Stimulated activated CD4-positive, alpha-beta T cell treated with anti-CD3 and anti-CD28 coated beads, TNF-alpha, amount 100 ng/mL, for 4 hours (primary cell): ENCODE measurements at regions not wholly inside any gene's neighbourhood (a gene's known extent, or its start where the extent isn't known, plus 50 kb on each side); places are given as distances from the start of the nearest gene placed in this dataset.
"Not testable (repeated sequence)": the region's sequence is repeated elsewhere in the genome, so short reads cannot be mapped to it uniquely, and the experiment has no call there.

Source experiments
- DNase-seq, 3 experiments: peaks; one replicate each; pipeline ENCODE4 v3.0.0-alpha.2; 2020; ENCODE audit warnings: low read depth in 3 of 3

- no peak for DNase-seq
Observed at GRCh38 chr14:48052973-48053372, 377.6 kb upstream of the MDGA2 start.

GRCh38 chr14:48035836-48036235 lies 360.4 kb upstream of the MDGA2 start:
- DNase-seq: no peak

GRCh38 chr14:48027115-48027514 lies 351.7 kb upstream of the MDGA2 start:
- DNase-seq: no peak

GRCh38 chr14:48023881-48024280 lies 348.5 kb upstream of the MDGA2 start:
- no peak for DNase-seq

DNA sequence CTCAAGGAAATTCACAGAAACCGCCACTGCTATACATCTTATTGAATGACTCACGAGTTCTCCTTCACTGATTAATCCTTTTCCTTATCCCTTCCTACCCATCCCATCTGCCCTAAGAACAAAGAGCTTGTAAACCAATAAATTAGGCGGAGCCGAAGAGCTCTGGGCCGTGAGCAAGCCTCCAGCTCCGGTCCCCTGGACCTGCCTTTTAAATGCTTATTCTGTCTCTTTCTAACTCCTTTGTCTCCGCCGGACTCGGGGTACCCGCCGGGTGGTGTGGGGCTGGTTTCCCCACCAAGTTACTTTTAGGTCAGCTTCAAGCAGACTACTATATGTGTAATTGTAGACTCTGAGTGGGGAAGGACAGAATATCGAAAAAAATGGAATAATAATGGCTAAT lies 336.1 kb upstream of the MDGA2 start:
- not testable (repeated sequence) for DNase-seq

DNA sequence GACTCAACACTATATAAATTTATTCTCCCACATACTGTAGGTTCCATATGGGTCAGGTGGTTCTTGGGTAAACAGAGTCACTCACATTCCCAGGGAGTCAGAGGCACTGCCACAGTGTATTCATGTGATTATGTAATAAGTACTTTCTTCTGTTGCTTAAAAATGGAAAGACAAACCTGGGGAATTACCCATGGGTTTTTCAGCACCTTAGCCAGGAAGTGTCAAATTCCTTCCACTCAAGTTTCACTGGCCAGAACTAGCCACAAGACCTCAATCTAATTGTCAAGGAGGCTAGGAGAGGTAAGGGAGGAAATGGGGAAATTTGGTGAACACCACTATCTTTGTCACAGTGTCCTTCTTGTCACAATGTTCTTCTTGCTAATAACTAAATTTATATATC lies 333.2 kb upstream of the MDGA2 start:
- DNase-seq: no peak

GRCh38 chr14:48005986-48006385 lies 330.6 kb upstream of the MDGA2 start:
- DNase-seq: no peak

DNA sequence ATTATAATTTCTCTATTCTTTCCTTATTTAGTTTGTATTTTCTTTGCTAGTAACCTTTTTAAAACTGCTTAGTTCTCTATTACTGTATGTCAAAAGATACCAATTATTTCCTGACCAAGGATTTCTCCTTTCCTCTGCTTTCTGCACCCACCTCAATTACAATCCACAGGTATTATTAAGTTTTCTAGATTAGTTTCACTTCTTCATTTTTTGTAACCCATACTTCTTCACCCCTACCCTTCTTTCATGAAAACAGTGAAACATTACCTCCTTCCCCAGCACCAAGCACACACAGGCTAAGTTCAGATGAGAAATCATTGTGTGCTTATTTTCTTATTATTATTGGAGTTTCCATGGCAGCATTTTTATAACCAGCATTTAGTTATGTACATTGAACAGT lies 318.5 kb upstream of the MDGA2 start:
- DNase-seq: no peak

DNA sequence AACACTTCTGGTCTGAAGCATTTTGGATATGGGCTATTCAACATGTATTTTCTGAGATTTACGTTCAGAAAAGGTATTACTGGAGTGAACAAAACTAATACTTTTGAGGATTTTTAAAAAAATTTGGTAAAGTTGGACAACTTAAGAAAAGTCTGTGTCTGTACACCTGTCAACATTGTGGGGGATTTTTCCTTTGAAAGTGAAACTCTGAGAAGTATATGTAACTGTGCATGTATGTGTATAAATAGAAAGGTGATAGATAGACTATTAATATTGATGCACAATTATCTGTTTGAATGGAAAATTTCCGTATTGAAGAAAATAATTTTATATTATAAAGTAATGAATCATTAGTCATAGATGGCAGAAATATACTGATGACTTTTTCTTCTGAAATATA lies 312.8 kb upstream of the MDGA2 start:
- DNase-seq: no peak

- DNase-seq: no peak
Observed at GRCh38 chr14:47978871-47979270, 303.5 kb upstream of the MDGA2 start.

DNA sequence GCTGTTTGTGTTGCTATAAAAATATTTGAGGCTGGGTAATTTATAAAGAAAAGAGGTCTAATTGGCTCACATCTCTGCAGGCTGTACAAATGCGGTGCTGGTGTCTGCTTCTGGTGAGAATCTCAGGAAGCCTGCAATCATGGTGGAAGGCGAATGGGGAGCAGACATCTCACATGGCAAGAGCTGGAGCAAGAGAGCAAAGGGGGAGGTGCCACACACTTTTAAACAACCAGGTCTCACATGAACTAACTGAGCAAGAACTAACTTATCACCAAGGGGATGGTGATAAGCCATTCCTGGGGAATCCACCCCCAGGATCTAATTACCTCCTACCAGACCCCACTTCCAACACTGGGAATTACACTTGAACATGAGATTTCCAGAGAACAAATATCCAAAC lies 300.7 kb upstream of the MDGA2 start:
- DNase-seq: no peak

DNA sequence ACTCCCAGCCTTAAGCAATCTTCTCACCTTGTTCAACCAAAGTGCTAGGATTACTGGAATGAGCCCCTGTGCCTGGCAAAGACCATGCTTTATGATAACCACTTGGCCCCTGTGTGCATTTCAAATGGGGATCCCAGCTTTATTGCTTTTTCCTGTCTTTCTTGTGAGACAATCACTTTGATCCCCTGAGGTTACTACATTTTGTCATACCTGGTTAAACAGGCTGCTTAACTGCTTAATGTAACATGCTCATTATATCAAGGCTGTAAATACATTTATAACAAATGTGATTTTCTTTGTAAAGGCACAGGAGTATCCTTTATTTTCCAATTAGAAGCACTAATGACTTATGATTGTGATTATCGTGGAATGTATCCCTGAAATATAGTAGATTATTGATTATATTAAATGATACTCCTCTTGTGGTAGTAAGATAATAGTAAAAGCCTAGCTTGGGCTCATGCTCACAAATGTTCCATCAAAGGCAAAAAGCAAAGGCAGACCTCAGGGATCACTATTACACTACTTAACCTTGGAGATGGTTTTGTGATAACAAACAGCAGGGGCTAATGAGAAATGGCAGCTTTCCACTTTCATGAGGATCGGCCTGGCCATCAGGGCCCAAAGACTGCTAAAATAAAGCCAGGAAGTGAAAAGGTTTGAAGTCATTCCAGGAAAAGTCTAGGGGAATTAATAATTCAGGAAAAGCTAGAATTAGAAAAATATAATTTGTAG lies 290.8 kb upstream of the MDGA2 start:
- DNase-seq: no peak

DNA sequence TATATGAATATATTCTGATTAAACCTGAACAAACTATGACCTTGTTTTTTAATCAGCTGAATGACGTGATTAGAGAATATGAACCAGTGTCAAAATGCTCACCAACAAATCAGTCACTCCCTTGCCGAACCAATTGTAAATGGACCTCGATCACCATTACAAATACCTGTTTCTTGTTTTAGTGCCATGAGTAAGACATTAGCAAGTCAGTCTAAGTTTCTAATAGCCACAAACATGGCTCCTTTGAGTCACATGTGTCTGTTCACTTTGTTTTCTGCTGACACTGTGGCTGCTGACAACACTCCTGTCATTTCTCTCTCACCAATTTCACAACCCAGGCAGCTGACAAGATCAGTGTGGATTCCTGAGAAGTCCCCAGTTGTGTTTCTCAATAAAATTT lies 286.2 kb upstream of the MDGA2 start:
- DNase-seq: no peak

DNA sequence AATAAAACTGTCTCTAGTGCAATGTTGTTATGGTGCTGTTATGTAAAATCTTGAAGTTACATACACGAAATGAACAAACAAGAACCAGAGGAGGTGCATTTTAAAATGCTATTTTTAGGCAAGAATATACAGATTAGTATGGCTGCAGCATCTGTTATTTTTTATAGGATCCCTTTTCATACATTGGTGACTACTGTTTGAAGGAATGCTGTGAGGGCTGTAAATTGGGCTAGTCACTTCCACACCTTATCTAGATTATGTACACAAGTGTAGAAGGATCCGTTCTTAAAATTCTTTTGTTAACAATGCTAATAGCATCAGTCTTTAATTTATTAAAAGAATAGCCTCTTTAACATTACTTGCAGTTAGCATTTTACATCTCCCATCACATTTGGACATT lies 284.3 kb upstream of the MDGA2 start:
- DNase-seq: no peak

DNA sequence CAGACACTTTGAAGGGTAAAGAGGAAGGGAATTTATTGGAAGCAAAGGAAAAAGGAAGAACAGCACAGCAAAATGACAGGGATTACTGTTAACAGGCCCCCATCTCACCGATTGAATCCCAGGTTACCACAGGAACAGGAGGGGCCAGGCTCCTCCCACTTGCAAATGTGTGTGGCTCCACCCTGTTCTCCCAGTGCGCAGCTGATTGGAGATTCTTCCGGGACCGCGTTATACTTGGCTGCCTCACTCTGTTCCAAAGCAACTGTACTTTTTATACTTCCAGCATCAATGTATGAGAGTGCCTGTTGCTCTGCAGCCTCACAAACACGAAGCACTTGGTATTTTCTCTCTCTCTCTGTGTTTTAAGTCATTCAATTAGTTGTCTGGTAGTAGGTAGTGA lies 273.6 kb upstream of the MDGA2 start:
- DNase-seq: no peak

- DNase-seq: no peak
Observed at GRCh38 chr14:47935332-47935731, 259.9 kb upstream of the MDGA2 start.

- no peak for DNase-seq
Observed at GRCh38 chr14:47929334-47929733, 253.9 kb upstream of the MDGA2 start.

- DNase-seq: no peak
Observed at GRCh38 chr14:47921133-47921532, 245.7 kb upstream of the MDGA2 start.

DNA sequence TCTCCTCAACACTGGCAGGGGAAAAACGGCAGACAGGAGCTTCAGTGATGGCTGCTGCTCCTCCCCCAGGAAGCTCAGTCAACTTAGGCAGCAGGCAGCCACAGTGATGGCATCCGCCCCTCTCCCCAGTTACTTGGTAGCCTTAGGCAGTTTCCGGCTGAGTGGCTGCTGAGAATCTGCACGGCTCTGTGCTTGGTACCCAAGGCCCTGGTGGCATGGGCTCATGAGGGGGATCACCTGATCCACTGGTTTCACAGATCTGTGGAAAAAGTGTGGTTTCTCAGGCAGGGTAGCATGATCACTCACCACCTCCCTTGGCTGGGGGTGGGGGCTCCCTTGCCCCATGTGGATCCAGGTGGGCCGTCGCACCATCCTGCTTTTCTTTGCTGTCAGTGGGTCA lies 244.6 kb upstream of the MDGA2 start:
- no peak for DNase-seq

- DNase-seq: no peak
Observed at GRCh38 chr14:47919334-47919846, 244.0 kb upstream of the MDGA2 start.

- no peak for DNase-seq
Observed at GRCh38 chr14:47917344-47917954, 242.0 kb upstream of the MDGA2 start.

GRCh38 chr14:47901141-47901540 lies 225.7 kb upstream of the MDGA2 start:
- not testable (repeated sequence) for DNase-seq

DNA sequence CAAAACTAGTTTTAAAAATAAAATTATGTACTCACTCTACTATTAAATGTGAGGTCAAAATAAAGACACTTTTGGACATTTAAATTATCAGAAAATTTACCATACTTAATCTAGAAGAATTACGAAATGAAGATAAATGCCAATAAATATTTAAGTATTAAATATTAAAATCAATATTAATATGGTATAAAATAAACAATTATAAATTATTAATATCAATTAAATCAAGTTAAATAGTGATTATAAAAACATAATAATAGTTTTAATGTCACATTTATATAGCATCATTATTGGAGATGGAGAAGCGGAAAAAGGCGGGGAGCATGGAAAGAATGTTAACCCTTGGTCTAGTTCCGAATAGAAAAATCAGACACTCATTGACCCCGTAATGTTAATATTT lies 224.3 kb upstream of the MDGA2 start:
- DNase-seq: no peak

DNA sequence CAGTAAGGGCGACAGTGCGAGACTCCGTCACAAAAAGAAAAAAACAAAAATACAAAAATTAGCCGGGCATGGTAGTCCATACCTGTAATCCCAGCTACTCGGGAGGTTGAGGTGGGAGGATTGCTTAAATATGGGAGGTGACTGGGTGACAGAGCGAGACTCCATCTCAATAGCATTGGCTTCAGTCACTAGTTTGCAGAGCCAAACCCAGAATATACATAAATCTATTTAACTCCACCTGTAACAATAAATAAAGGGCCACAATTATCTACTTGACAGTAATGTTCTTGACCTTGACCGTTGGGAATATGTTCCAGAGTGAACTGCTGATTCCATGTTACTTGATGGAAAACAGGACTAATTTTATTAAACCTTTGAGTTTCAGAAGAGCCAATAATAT lies 198.9 kb upstream of the MDGA2 start:
- no peak for DNase-seq
